Activated naive CD4-positive, alpha-beta T cell treated with anti-CD3 and anti-CD28 coated beads, Interleukin-2, amount 50 U/mL, for 72 hours (primary cell): ENCODE measurements at regions not wholly inside any gene's neighbourhood (a gene's known extent, or its start where the extent isn't known, plus 50 kb on each side); places are given as distances from the start of the nearest gene placed in this dataset.
"Not testable (repeated sequence)": the region's sequence is repeated elsewhere in the genome, so short reads cannot be mapped to it uniquely, and the experiment has no call there.

Experiments
- ATAC-seq, 2 donors: fragments of 150-1000 bp; cut with Tn5 transposase; 2 replicates each; pipeline ENCODE4 v1.10.0; 2021; ENCODE audit warnings: mild to moderate bottlenecking in 2 of 2, moderate library complexity in 2 of 2
- DNase-seq, 2 donors: peaks; one replicate each; pipeline ENCODE4 v3.0.0; 2021 to 2022; ENCODE audit warnings: low spot score in 2 of 2
- H3K27ac Mint-ChIP-seq, 2 donors: one replicate each; pipeline ENCODE4 v1.8.0; 2022; ENCODE audit warnings: mild to moderate bottlenecking in 2 of 2, mixed read lengths in 2 of 2
- H3K36me3 Mint-ChIP-seq, 2 donors: one replicate each; pipeline ENCODE4 v1.8.0; 2022; ENCODE audit warnings: mixed read lengths in 2 of 2
- H3K9me3 Mint-ChIP-seq, 2 donors: one replicate each; pipeline ENCODE4 v1.8.0; 2022; ENCODE audit warnings: mixed read lengths in 2 of 2

GRCh38 chr7:123341102-123341501 lies 141.3 kb upstream of the SLC13A1 start:
- ATAC-seq (no peak), DNase-seq (no peak)
- peaks cover 6 to 7% of the 10 kb centered on the region in 2 donors for H3K9me3 Mint-ChIP-seq
- no peaks in the 10 kb centered on the region for H3K36me3 Mint-ChIP-seq
- H3K27ac Mint-ChIP-seq: no peak overlapping the region

GRCh38 chr7:123338688-123339087 lies 138.9 kb upstream of the SLC13A1 start:
- H3K9me3 Mint-ChIP-seq: peaks cover 6 to 7% of the 10 kb centered on the region in 2 donors
- ATAC-seq: no peak
- H3K36me3 Mint-ChIP-seq: no peaks in the 10 kb centered on the region
- no peak overlapping the region for H3K27ac Mint-ChIP-seq
- DNase-seq: no peak

GRCh38 chr7:123329988-123330643 lies 130.3 kb upstream of the SLC13A1 start:
- no peak for ATAC-seq
- no peak for DNase-seq

GRCh38 chr7:123327661-123328060 lies 127.9 kb upstream of the SLC13A1 start:
- ATAC-seq: no peak
- Mint-ChIP-seq H3K36me3 (peaks cover 0 to 5% of the 10 kb centered on the region in 2 donors), H3K9me3 (peaks cover 20 to 28% of the 10 kb centered on the region in 2 donors), H3K27ac (no peak overlapping the region)
- no peak for DNase-seq

More at GRCh38 chr7:123329988-123330643, 130.3 kb upstream of the SLC13A1 start:
- peaks cover 0 to 5% of the 10 kb centered on the region in 2 donors for H3K36me3 Mint-ChIP-seq
- H3K9me3 Mint-ChIP-seq: peaks cover 6 to 19% of the 10 kb centered on the region in 2 donors
- H3K27ac Mint-ChIP-seq: no peak overlapping the region

GRCh38 chr7:123324283-123324682 lies 124.5 kb upstream of the SLC13A1 start:
- no peak for DNase-seq
- H3K9me3 Mint-ChIP-seq: peaks cover 25 to 35% of the 10 kb centered on the region in 2 donors
- H3K36me3 Mint-ChIP-seq: no peaks in the 10 kb centered on the region
- ATAC-seq: no peak
- no peak overlapping the region for H3K27ac Mint-ChIP-seq

GRCh38 chr7:123323689-123324088 lies 123.9 kb upstream of the SLC13A1 start:
- peaks cover 24 to 35% of the 10 kb centered on the region in 2 donors for H3K9me3 Mint-ChIP-seq
- no peaks in the 10 kb centered on the region for H3K36me3 Mint-ChIP-seq
- DNase-seq: no peak

GRCh38 chr7:123321578-123321977 lies 121.8 kb upstream of the SLC13A1 start:
- not testable (repeated sequence) for DNase-seq

More at GRCh38 chr7:123323689-123324088, 123.9 kb upstream of the SLC13A1 start:
- ATAC-seq: no peak
- H3K27ac Mint-ChIP-seq: no peak overlapping the region

GRCh38 chr7:123319911-123320310 lies 120.1 kb upstream of the SLC13A1 start:
- Mint-ChIP-seq H3K27ac (no peak overlapping the region), H3K36me3 (no peaks in the 10 kb centered on the region), H3K9me3 (peaks cover 17 to 29% of the 10 kb centered on the region in 2 donors)
- DNase-seq (no peak), ATAC-seq (no peak)

More at GRCh38 chr7:123321578-123321977, 121.8 kb upstream of the SLC13A1 start:
- not testable (repeated sequence) for H3K27ac Mint-ChIP-seq, ATAC-seq, H3K36me3 Mint-ChIP-seq
- H3K9me3 Mint-ChIP-seq: peaks cover 24 to 35% of the 10 kb centered on the region in 2 donors

GRCh38 chr7:123314886-123315285 lies 115.1 kb upstream of the SLC13A1 start:
- no peak overlapping the region for H3K27ac Mint-ChIP-seq
- ATAC-seq (no peak), DNase-seq (no peak)
- peaks cover under 1% of the 10 kb centered on the region in 2 donors for H3K9me3 Mint-ChIP-seq
- no peaks in the 10 kb centered on the region for H3K36me3 Mint-ChIP-seq

- Mint-ChIP-seq H3K9me3 (peaks cover 3 to 4% of the 10 kb centered on the region in 2 donors), H3K36me3 (no peaks in the 10 kb centered on the region), H3K27ac (no peak overlapping the region)
- ATAC-seq (no peak), DNase-seq (no peak)
Observed at GRCh38 chr7:123308254-123308951, 108.6 kb upstream of the SLC13A1 start.

GRCh38 chr7:123305840-123306375 lies 106.1 kb upstream of the SLC13A1 start:
- no peaks in the 10 kb centered on the region for H3K36me3 Mint-ChIP-seq
- no peak for ATAC-seq
- no peak for DNase-seq
- H3K27ac Mint-ChIP-seq: no peak overlapping the region
- peaks cover 16 to 24% of the 10 kb centered on the region in 2 donors for H3K9me3 Mint-ChIP-seq

- Mint-ChIP-seq H3K36me3 (no peaks in the 10 kb centered on the region), H3K27ac (no peak overlapping the region), H3K9me3 (peaks cover 30 to 35% of the 10 kb centered on the region in 2 donors)
- no peak for ATAC-seq
- DNase-seq: no peak
Observed at GRCh38 chr7:123303926-123304325, 104.2 kb upstream of the SLC13A1 start.

- peaks cover 26 to 32% of the 10 kb centered on the region in 2 donors for H3K9me3 Mint-ChIP-seq
- DNase-seq (no peak), ATAC-seq (no peak)
- H3K27ac Mint-ChIP-seq: no peak overlapping the region
- no peaks in the 10 kb centered on the region for H3K36me3 Mint-ChIP-seq
Observed at GRCh38 chr7:123296965-123297364, 97.2 kb upstream of the SLC13A1 start.

GRCh38 chr7:123293710-123294109 lies 93.9 kb upstream of the SLC13A1 start:
- Mint-ChIP-seq H3K36me3 (no peaks in the 10 kb centered on the region), H3K9me3 (peaks cover 7 to 12% of the 10 kb centered on the region in 2 donors), H3K27ac (no peak overlapping the region)
- ATAC-seq (no peak), DNase-seq (no peak)

GRCh38 chr7:123292227-123292626 lies 92.5 kb upstream of the SLC13A1 start:
- no peak for DNase-seq
- Mint-ChIP-seq H3K9me3 (peaks cover 7 to 12% of the 10 kb centered on the region in 2 donors), H3K27ac (no peak overlapping the region), H3K36me3 (no peaks in the 10 kb centered on the region)
- ATAC-seq: no peak

- ATAC-seq: no peak
Observed at GRCh38 chr7:123289200-123289599, 89.4 kb upstream of the SLC13A1 start.

GRCh38 chr7:123285076-123285700 lies 85.4 kb upstream of the SLC13A1 start:
- ATAC-seq (no peak), DNase-seq (no peak)
- H3K9me3 Mint-ChIP-seq: peaks cover 0 to 4% of the 10 kb centered on the region in 2 donors
- H3K36me3 Mint-ChIP-seq: no peaks in the 10 kb centered on the region
- H3K27ac Mint-ChIP-seq: no peak overlapping the region

More at GRCh38 chr7:123289200-123289599, 89.4 kb upstream of the SLC13A1 start:
- Mint-ChIP-seq H3K9me3 (peaks cover 0 to 4% of the 10 kb centered on the region in 2 donors), H3K36me3 (no peaks in the 10 kb centered on the region), H3K27ac (no peak overlapping the region)
- DNase-seq: no peak
